ENCODE measurements at regions not wholly inside any gene's neighbourhood (a gene's known extent, or its start where the extent isn't known, plus 50 kb on each side); places are given as distances from the start of the nearest gene placed in this dataset.
"Not testable (repeated sequence)": the region's sequence is repeated elsewhere in the genome, so short reads cannot be mapped to it uniquely, and the experiment has no call there.

- H3K27ac ChIP-seq: no peak overlapping the region
- TF ChIP-seq CTCF (conservative IDR thresholded peaks at IDR 0.05): peak; percentile 90
Observed at GRCh38 chr22:22753526-22754267, 109.3 kb downstream of the GGTLC2 start.

- TF ChIP-seq CTCF (conservative IDR thresholded peaks at IDR 0.05): no peak
- H3K27ac ChIP-seq: no peak overlapping the region
Observed at GRCh38 chr22:22754268-22754657, 109.8 kb downstream of the GGTLC2 start.

GRCh38 chr22:22754961-22755777 is 110.8 kb downstream of the GGTLC2 start:
- no peak overlapping the region for H3K27ac ChIP-seq
- no peak for TF ChIP-seq CTCF (conservative IDR thresholded peaks at IDR 0.05)

GRCh38 chr22:22755778-22756100 is 111.3 kb downstream of the GGTLC2 start:
- TF ChIP-seq CTCF (conservative IDR thresholded peaks at IDR 0.05): no peak
- no peak overlapping the region for H3K27ac ChIP-seq

- no peak overlapping the region for H3K27ac ChIP-seq
- no peak for TF ChIP-seq CTCF (conservative IDR thresholded peaks at IDR 0.05)
Observed at GRCh38 chr22:22756109-22756508, 111.7 kb downstream of the GGTLC2 start.

- H3K27ac ChIP-seq: not testable (repeated sequence)
Observed at GRCh38 chr22:22756551-22757201, 112.3 kb downstream of the GGTLC2 start.

GRCh38 chr22:22758101-22758807 is 113.8 kb downstream of the GGTLC2 start:
- H3K27ac ChIP-seq: not testable (repeated sequence)

- no peak overlapping the region for H3K27ac ChIP-seq
Observed at GRCh38 chr22:22759371-22759770, 115.0 kb downstream of the GGTLC2 start.

More at GRCh38 chr22:22759371-22759770, 115.0 kb downstream of the GGTLC2 start:
- TF ChIP-seq CTCF (conservative IDR thresholded peaks at IDR 0.05): no peak
